Astrocyte (in vitro differentiated cells and primary cell): ENCODE measurements at regions not wholly inside any gene's neighbourhood (a gene's known extent, or its start where the extent isn't known, plus 50 kb on each side); places are given as distances from the start of the nearest gene placed in this dataset.

Source experiments
- DNase-seq: peaks from one replicate; pipeline ENCODE4 v3.0.0-alpha.2; 2010; ENCODE audit warnings: low read depth
- FAIRE-seq: peaks from 2 replicates; lab custom pipeline; 2011; peaks lifted over from hg19 to GRCh38; lab: Jason Lieb, UNC
- H2AFZ ChIP-seq: 2 replicates; pipeline ENCODE4 v1.6.0; 2012; ENCODE audit warnings: low read depth, low read length, inconsistent platforms
- H3K27ac ChIP-seq: 2 replicates; pipeline ENCODE4 v1.5.1; 2011; ENCODE audit warnings: low read depth, low read length, inconsistent platforms
- H3K27me3 ChIP-seq: 2 replicates; pipeline ENCODE4 v1.6.0; 2011; ENCODE audit warnings: low read length, inconsistent platforms; ENCODE audit not compliant: insufficient read depth
- H3K36me3 ChIP-seq: 2 replicates; pipeline ENCODE4 v1.5.1; 2011; ENCODE audit warnings: low read length, inconsistent platforms; ENCODE audit not compliant: insufficient read depth
- H3K4me1 ChIP-seq: 2 replicates; pipeline ENCODE4 v1.5.1; 2011; ENCODE audit warnings: low read length, inconsistent platforms; ENCODE audit not compliant: insufficient read depth
- H3K4me2 ChIP-seq: 2 replicates; pipeline ENCODE4 v1.6.0; 2012; ENCODE audit warnings: low read length, inconsistent platforms
- H3K4me3 ChIP-seq: 2 replicates; pipeline ENCODE4 v1.5.1; 2011; ENCODE audit warnings: low read depth, mild to moderate bottlenecking, low read length, inconsistent platforms; ENCODE audit not compliant: insufficient read depth
- H3K79me2 ChIP-seq: 2 replicates; pipeline ENCODE4 v1.6.0; 2012; ENCODE audit warnings: mild to moderate bottlenecking, low read length, inconsistent platforms; ENCODE audit not compliant: insufficient read depth
- H3K9ac ChIP-seq: 2 replicates; pipeline ENCODE4 v1.6.0; 2012; ENCODE audit warnings: mild to moderate bottlenecking, low read length, inconsistent platforms
- H3K9me3 ChIP-seq: 2 replicates; pipeline ENCODE4 v1.5.1; 2012; ENCODE audit warnings: low read depth, mild to moderate bottlenecking, low read length, inconsistent platforms; ENCODE audit not compliant: insufficient read depth
- H4K20me1 ChIP-seq: 2 replicates; pipeline ENCODE4 v1.6.0; 2012; ENCODE audit warnings: low read length, inconsistent platforms; ENCODE audit not compliant: insufficient read depth
- H3K27ac Mint-ChIP-seq: one replicate; pipeline ENCODE4 v1.8.0; 2021; ENCODE audit warnings: mild to moderate bottlenecking, mixed read lengths; ENCODE audit not compliant: unreplicated experiment
- H3K27me3 Mint-ChIP-seq: one replicate; pipeline ENCODE4 v1.8.0; 2021; ENCODE audit warnings: low read depth, mixed read lengths; ENCODE audit not compliant: unreplicated experiment
- H3K36me3 Mint-ChIP-seq: one replicate; pipeline ENCODE4 v1.8.0; 2021; ENCODE audit warnings: low read depth, mixed read lengths; ENCODE audit not compliant: unreplicated experiment
- H3K4me1 Mint-ChIP-seq: one replicate; pipeline ENCODE4 v1.8.0; 2021; ENCODE audit warnings: low read depth, mixed read lengths; ENCODE audit not compliant: unreplicated experiment
- H3K4me3 Mint-ChIP-seq: one replicate; pipeline ENCODE4 v1.8.0; 2021; ENCODE audit warnings: mild to moderate bottlenecking, moderate library complexity, mixed read lengths; ENCODE audit not compliant: unreplicated experiment
- H3K9me3 Mint-ChIP-seq: one replicate; pipeline ENCODE4 v1.8.0; 2021; ENCODE audit warnings: mild to moderate bottlenecking, mixed read lengths; ENCODE audit not compliant: unreplicated experiment
- CTCF ChIP-seq: IDR thresholded peaks from 2 replicates; pipeline ENCODE4 v1.5.1; 2011; ENCODE audit warnings: low read depth, mild to moderate bottlenecking, inconsistent platforms, low read length, moderate library complexity; ENCODE audit not compliant: insufficient read depth
- EZH2 ChIP-seq: IDR thresholded peaks from 2 replicates; pipeline ENCODE4 v1.6.1; 2012; ENCODE audit warnings: mild to moderate bottlenecking, low read length, inconsistent platforms; ENCODE audit not compliant: insufficient read depth

DNA sequence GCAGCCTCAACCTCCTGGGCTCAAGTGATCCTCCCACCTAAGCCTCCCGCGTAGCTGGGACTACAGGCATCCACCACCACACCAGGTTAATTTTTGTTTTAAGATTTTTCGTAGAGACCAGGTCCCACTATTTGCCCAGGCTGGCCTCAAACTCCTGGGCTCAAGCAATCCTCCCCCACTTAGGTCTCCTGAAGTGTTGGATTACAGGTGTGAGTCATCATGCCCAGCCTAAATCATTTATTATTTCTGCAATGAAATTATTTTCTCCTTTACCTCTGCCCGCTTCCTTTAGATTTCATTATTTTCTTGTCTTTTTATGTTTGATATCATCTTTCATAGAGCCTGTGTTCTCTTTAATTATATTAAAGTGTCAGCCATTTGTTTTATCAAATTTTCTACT, 165.2 kb upstream of the OTX2 start:
- H3K4me1 Mint-ChIP-seq, result no peaks in the 10 kb centered on the region
- H4K20me1 ChIP-seq, result no peaks in the 10 kb centered on the region
- H3K27me3 ChIP-seq, result no peaks in the 10 kb centered on the region
- peaks cover 2% of the 10 kb centered on the region for H3K9me3 Mint-ChIP-seq
- peaks cover 4% of the 10 kb centered on the region for H3K9me3 ChIP-seq
- no peaks in the 10 kb centered on the region for H3K4me1 ChIP-seq
- H3K4me3 ChIP-seq, result no peak overlapping the region
- no peaks in the 10 kb centered on the region for H3K36me3 Mint-ChIP-seq
- FAIRE-seq, result no peak
- H3K9ac ChIP-seq, result no peak overlapping the region
- H3K27me3 Mint-ChIP-seq, result peaks cover under 1% of the 10 kb centered on the region
- DNase-seq, result no peak
- H3K27ac Mint-ChIP-seq, result no peak overlapping the region
- H3K79me2 ChIP-seq, result no peaks in the 10 kb centered on the region
- no peak overlapping the region for H3K27ac ChIP-seq
- no peaks in the 10 kb centered on the region for H3K36me3 ChIP-seq
- TF ChIP-seq EZH2, result no peak
- H2AFZ ChIP-seq, result no peak overlapping the region
- H3K4me2 ChIP-seq, result no peak overlapping the region
- no peak overlapping the region for H3K4me3 Mint-ChIP-seq

DNA sequence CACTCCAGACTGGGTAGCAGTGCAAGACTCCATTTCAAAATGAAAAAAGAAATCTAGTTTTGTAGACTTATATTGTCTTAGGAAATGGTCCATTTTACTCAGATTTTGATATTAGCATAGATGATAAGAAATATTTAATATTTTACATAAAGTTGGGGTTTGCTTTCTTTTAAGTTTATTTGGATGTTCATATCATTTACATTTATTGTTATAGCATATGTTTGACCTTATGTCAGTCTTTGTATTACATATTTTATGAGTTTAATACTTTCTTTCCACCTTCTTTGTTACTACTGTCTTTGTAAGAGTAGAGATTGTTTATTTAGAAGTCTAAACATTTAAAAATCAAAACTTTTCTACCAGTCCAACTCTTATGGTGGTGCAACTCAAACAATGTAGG, 162.7 kb upstream of the OTX2 start:
- Histone ChIP-seq H3K4me2 (no peak overlapping the region), H3K9ac (no peak overlapping the region), H4K20me1 (no peaks in the 10 kb centered on the region), H2AFZ (no peak overlapping the region), H3K4me3 (no peak overlapping the region), H3K27me3 (no peaks in the 10 kb centered on the region), H3K9me3 (no peaks in the 10 kb centered on the region), H3K27ac (no peak overlapping the region), H3K79me2 (no peaks in the 10 kb centered on the region), H3K4me1 (no peaks in the 10 kb centered on the region), H3K36me3 (no peaks in the 10 kb centered on the region)
- Mint-ChIP-seq H3K4me1 (no peaks in the 10 kb centered on the region), H3K27ac (no peak overlapping the region), H3K4me3 (no peak overlapping the region), H3K36me3 (no peaks in the 10 kb centered on the region), H3K27me3 (no peaks in the 10 kb centered on the region), H3K9me3 (peaks cover under 1% of the 10 kb centered on the region)
- FAIRE-seq, result no peak
- DNase-seq, result no peak
- TF ChIP-seq EZH2, result no peak
- no peak for TF ChIP-seq CTCF

DNA sequence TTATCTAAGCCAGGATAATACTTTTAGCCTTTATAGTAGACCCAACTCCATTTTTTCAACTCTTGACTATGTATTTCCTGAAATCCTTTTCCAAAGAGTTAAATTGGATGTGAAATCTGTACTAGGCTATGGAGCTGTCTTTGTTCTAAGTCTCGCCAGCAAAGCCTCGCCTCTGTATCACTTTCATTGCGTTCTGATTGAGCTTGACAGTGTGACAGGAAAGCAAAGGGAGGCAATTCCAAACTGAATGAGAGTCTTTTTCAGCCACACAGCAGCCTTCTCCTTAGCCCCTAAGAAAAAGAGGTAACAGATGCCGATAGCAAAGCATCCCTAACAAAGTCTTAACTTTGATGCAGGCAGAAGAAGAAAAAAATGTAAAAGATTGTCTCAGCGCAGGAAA, 154.6 kb upstream of the OTX2 start:
- peaks cover 3% of the 10 kb centered on the region for H3K27me3 Mint-ChIP-seq
- Histone ChIP-seq H3K9ac (no peak overlapping the region), H3K9me3 (no peaks in the 10 kb centered on the region), H3K36me3 (no peaks in the 10 kb centered on the region), H2AFZ (no peak overlapping the region), H3K79me2 (no peaks in the 10 kb centered on the region), H3K27me3 (no peaks in the 10 kb centered on the region), H3K27ac (no peak overlapping the region), H3K4me2 (no peak overlapping the region), H3K4me3 (no peak overlapping the region), H3K4me1 (no peaks in the 10 kb centered on the region), H4K20me1 (no peaks in the 10 kb centered on the region)
- FAIRE-seq (no peak), DNase-seq (no peak)
- no peaks in the 10 kb centered on the region for H3K4me1 Mint-ChIP-seq
- H3K27ac Mint-ChIP-seq, result no peak overlapping the region
- no peak for TF ChIP-seq EZH2
- TF ChIP-seq CTCF, result no peak
- H3K9me3 Mint-ChIP-seq, result no peaks in the 10 kb centered on the region
- no peak overlapping the region for H3K4me3 Mint-ChIP-seq
- no peaks in the 10 kb centered on the region for H3K36me3 Mint-ChIP-seq
